ENCODE measurements at regions not wholly inside any gene's neighbourhood (a gene's known extent, or its start where the extent isn't known, plus 50 kb on each side); places are given as distances from the start of the nearest gene placed in this dataset.

DNA sequence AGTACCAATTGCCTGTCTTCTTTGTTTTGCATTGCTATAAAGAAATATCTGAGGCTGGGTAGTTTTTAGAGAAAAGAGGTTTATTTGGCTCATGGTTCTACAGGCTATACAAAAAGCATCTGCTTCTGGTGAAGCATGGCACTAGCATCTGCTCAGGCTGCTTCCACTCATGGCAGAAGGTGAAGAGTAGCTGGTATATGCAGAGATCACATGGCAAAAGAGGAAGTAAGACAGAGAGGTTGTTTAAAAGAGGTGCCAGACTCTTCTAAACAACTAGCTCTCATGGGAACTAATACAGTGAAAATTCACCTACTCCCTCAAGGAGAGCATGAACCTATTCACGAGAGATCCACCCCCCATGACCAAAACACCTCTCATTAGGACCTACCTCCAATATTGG, 56.7 kb upstream of the GUCA2B start:
- DNase-seq = no peak

DNA sequence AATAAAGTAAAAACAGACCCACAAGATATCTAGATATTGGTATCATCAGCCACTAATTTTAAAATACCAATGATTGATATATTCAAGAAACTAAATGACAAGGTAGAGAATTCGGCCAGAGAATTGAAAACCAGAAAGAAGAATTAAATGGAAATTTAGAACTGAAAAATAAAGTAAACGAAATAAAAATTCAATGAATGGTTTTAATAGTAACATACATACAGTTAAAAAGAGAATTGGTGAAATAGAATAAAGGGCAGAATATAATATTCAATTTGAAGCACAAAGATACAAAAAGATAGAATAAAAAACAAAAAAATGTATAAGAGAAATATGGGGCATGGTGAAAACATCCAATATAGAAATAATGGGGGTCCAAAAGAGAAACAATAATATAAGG, 64.0 kb upstream of the GUCA2B start:
- no peak for DNase-seq

DNA sequence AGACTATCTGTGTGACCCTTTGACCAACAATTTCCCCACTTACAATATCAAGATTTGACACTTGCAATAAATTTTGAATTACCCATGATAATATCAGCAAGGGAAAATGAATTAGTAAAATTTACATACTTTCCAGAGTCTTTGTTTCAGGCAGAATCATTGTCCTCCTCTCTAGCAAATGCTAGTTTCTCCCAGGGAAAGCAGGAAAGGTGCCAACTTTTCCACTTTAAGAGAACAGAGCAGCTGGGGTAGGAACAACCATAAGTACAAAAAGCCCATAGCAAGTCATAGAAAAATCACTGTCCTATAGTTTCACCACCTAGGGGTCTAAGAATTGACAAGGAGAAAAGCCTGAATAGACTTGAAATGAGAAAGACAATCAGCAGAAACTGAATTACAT, 67.1 kb upstream of the GUCA2B start:
- DNase-seq = no peak

DNA sequence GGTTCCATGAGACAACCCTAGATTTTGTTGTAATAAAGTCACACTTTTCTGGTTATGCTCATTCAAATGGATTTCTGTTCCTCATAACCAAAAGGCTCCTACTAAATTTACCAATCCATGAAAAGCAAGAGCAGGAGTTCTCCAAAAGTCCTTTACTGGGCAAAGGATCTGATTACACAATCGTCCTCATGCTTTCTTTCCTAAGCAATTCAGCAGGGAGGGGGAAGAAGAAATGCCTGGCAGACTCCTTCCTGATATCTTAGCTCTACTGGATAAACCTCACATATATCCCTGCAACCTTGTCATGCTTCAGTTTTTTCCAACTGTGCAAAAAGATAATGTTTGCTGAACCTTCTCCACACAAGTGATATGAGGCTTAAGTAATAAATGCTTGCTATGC, 67.6 kb upstream of the GUCA2B start:
- no peak for DNase-seq

DNA sequence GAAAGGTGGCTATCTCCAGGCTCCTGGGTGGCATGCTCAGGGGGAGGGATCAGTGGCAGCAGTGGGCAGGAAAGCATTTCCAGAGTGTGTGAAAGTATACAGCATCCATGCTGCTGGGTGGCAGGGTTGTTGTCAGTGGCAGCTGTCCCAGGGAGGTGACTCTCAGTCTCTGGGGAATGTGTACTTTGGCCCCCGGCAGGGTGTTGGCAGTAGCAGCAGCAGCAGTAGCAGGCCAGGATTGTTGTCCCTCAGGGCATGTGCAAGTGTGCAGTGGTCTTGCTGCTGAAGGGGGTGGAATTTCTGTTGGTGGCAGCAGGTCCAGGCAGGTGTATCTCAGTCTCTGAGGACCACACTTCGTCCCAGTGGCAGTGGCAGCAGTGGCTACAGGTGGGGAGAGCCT, 71.7 kb upstream of the GUCA2B start:
- no peak for DNase-seq

DNA sequence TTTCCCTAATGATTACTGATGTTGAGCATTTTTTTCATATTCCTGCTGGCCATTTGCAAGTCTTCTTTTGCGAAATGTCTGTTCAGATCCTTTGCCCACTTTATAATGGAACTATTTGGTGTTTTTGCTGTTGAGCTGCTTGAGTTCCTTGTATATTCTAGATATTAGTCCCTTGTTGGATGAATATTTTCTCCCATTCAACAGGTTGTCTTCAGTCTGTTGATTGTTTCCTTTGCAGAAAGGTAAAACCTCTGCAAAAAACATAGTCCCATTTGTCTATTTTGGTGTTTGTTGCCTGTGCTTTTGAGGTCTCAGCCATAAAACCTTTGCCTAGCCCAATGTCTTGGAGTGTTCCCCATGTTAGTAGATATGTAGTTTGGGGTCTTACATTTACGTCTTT, 78.0 kb upstream of the GUCA2B start:
- no peak for DNase-seq

DNA sequence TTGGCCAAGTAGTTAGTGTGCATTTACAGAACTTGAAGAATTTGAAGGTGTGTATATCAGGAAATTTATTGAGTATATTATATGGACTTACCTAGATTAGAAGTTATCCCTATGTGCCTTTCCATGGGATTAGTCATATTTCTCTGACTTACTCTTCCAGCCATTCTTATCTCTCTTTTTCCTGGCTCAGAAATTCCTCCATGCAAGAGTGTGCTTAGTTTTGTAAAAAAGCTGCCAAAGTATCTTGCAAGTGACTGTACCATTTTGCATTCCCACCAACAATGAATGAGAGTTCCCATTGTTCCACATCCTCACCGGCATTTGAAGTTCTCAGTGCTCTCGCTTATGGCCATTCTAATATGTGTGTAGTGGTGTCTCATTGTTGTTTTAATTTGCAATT, 82.2 kb upstream of the GUCA2B start:
- no peak for DNase-seq

DNA sequence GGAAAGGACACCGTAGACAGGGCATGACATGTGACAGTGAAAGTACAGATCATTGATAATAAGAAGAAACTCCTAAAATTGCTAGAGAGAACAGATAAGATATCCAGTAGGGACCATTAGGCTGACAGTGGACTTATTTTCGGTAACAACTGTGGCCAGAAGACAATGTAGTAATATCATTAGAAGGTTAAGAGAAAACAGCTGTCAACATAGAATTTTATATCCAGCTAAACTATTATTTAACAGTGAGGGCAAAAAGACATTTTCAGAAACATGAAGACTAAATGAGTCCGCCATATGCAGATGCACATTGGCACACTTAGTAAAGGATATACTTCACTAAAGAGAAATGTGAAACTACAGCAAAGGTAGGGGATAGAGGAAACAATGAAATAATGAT, 95.4 kb upstream of the GUCA2B start:
- no peak for DNase-seq

DNA sequence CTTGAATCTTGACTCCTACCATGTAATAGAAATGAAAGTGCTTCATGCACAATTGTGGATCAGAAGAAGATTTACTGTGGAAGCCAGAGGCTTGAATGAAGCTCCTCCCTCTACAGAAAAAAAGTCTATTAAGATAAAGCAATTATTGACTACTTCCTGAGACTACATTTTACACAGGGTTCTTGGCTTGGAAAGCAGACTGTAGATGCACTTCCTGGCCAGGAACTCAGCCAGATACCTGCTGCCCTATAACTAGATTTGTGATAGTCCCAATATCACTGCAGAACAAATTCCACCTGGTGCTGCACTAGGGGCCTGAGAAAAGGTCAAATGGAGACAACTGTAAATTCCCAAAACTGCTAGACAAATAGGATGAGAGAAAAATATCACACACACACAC, 96.8 kb upstream of the GUCA2B start:
- no peak for DNase-seq

DNA sequence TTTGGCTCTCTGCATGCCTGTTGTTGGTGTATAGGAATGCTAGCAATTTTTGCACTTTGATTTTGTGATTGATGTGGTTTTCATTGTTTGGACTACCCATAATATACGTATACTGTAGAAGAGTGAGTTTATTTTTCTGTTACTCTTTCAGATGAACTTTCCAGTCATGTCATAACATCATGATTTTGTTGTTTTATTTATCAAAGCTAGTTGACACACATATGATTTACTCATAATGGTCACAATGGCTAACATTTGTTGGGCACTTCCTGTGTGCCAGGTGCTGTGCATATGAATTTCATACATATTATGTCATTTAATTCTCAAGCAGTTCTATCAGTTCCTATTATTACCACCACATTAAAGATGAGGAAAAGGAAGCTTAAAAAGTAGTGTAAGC, 98.1 kb upstream of the GUCA2B start:
- DNase-seq = no peak

DNA sequence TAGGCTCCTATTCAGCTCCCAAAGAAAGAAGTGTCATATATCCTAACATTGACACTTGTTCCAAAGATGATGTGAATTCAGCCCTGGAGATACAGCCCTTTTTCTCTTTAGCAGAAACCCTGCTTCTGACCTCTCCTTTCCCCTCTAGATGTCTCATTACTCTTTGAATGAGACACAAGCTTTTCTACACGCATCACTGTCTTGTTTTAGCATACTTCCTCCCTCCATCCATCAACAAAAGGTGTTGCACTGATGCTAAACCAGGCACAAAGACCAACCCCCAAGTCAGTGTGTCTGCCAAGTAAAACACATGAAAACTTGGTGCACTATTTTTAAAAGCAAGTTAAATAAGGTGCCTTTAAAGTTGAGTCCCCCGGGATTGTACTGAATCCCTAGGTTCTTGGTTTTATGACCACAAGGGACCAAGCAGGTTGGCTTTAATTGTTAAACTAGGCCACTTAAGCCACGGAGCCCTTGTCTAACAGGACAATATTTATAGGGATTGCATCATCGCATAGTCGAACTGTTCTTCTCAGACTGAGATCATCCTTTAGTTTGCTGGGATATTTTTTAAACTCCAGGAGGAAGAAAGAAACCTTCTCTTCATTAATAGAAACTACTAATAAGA, 101.0 kb upstream of the GUCA2B start:
- DNase-seq = no peak

DNA sequence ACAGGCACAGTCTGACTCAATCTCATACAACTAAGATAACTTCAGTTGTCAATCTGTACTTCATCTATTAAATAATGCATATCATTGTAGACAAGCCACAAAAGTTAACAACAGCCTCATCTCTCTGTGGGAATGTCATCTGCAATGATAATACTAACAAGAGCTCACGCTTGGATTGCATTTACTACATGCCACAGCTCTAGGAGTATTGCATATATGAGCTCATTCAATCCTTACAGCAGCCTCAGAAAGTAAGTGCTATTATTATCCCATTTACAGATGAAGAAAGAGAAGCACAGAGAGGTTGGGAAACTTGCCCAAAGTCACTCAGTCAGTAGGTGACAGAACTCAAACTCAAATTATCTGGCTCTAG, 105.7 kb upstream of the GUCA2B start:
- no peak for DNase-seq

DNA sequence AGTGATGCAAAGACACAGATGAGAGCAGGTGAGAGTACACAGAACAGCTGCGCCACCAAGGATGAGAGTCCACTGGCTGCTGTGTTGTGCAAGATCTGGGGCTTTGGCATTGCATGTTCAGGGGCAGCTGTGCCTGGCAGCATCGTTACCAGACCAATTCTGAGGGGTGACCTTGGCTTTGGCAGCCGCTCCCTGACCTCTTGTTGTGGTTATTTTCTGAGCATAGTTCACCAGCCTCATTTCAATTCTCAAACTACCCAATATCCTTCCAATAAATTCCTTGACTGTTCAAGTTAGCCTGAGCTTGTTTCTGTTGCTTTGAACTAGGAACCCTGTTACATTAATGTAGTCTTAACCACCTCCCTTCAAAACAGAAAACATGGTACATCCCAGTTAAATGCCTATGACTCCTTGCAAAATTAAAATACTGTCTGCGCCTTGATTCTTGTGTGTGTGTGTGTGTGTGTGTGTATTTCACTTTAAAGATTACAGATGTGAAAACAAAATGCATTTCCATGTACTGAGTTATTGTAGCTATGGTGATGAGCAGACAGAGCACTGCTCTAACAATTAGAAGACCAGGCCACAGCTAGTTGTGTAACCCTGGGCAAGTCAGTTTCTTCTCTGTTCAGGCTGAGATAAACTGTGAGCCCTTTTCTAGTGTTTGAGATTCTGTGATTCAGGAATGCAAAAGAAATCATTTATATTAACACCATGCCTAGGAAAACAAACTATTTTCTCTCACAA, 106.3 kb upstream of the GUCA2B start:
- DNase-seq = no peak

DNA sequence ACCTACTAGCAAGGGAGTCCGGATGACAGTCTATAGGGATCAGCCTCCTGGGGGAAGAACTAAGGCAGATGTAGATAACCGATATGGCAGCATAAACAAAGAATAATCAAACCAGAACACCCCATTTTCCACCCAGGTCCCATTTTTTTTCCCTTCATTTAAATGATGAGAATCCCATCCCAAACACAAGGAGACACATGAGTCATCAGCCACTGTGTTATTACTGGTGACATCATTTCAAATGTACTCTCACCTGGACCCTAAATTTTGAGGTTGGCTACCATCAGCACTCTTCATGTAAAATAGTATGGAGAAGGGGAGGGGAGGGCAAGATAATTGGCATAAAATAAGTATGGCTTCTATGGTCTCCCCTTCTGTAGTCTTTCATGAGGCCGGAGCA, 108.9 kb upstream of the GUCA2B start:
- DNase-seq = no peak

DNA sequence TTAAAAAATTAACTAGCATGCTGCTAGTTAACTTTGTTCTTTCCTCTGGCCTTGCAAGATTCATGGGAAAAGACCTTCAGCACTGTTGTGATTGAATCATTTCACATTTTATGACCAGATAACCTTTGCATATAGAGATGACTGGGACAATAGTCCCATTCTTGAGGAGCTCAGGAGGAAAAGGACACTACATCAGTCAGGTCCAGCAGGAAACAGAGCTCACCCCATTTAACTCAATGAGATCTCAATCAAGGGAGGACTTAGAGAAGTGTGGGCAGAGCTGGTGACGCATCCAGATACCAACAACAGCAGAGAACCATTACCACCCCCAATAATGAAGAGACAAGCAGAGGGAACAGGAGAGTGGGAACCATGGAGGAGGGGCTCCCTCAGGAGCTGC, 109.4 kb upstream of the GUCA2B start:
- DNase-seq = no peak

DNA sequence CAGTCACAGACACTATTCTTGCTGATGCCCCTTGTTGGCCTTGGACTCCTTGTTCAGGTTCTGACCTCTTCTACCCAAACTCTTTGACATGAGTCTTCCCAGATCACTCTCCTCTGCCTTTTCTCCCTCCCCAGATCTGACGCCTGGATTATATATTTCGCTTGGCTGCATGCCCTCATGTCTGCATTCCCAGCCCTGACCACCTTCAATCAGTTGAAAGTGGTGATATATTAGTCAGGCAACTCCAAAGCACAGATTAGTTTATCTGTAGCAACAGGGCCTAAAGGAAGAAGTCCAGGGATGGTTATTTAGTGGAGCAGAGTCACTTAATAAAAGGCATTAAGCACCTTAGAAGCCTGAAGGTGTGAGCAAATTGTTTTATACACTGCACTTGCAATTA, 110.0 kb upstream of the GUCA2B start:
- no peak for DNase-seq

DNA sequence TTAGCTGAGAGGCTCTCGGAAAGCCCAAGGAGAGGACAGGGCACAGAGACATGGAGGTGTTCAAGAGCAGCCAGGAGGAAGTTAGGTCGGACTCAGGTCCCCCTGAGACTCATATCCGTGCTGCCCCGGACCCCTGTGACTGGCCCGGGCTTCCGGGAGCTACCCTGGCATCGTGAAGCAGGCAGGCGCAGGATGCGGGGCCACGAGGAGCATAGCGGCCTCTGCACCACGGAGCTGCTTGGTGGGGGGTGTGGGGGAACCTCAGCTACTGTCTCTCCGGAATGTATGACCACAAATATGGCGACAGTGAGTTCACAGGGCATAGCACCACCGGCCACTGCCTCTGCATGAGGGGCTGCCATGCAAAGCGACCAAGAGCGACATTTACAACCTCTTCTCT, 112.2 kb upstream of the GUCA2B start:
- DNase-seq = no peak

DNA sequence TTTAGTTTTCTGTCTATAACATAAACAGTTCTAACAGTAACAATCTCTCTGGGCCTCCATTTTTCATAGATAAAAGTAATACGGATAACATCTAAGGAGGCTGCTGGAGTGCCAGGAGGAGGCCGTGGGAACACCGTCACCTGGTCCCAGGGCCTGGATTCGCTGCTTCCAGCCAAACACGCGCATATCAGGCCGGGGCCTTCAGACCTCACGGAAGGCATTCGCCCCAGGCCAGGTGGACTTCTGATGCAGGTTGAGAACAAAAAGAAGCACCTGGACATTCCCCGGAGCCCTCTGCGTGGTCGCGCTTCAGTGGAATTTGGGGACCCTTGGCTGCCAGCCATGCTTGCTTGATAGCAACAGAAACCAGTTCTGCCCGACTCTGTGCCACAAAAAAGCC, 113.1 kb upstream of the GUCA2B start:
- DNase-seq = no peak

DNA sequence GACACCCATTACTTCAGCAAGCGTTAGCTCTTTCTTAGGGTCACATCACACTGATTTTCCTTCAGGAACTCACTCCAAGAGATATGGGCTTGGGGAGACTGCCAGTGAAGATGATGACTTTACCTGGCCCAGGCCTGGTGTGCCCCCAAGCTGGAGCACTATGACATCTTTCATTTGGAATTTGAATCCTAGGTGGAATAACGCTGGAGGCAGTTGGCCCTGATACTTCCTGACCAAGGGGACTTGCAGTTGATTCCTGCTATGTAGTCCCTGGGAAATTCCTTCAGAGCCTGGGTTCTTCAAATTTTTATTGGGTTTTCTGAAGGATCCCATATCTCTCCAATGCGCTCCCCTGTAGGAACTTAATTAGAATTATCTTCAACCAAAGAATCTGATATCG, 114.9 kb upstream of the GUCA2B start:
- DNase-seq = no peak

DNA sequence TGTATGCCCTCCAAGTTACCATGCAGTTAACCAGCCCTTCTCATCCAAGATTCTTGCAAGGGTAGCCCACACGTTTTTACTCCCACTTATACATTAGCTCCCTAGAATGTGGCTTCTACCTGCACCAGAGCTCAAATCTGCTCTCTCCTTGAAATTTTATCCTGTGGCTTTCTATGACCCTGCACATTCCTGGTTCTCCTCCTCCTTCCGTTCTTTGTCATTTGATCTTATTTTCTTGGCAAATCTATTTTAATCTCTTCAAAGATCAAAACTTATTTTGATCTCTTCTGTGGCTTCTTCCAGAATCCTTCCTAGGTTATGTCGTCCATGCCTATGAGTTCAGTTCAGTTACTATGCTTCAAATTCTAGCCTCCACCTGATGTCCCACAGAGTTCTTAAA, 115.6 kb upstream of the GUCA2B start:
- no peak for DNase-seq

DNA sequence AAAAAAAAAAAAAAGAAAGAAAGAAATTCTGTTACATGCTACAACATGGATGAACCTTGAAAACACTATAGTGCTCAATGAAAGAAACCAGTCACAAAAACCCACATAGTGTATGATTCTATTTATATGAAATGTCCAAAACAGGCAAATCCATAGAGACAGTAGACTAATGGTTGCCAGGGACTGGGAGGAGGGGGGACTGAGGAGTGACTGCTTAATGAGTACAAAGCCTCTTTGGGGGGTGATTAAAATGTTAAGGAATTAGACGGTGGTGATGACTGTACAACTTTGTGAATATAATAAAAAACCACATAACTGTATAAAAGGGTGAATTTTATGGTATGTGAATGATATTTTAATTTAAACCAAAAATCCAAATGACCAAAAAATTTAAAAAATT, 116.0 kb upstream of the GUCA2B start:
- no peak for DNase-seq

DNA sequence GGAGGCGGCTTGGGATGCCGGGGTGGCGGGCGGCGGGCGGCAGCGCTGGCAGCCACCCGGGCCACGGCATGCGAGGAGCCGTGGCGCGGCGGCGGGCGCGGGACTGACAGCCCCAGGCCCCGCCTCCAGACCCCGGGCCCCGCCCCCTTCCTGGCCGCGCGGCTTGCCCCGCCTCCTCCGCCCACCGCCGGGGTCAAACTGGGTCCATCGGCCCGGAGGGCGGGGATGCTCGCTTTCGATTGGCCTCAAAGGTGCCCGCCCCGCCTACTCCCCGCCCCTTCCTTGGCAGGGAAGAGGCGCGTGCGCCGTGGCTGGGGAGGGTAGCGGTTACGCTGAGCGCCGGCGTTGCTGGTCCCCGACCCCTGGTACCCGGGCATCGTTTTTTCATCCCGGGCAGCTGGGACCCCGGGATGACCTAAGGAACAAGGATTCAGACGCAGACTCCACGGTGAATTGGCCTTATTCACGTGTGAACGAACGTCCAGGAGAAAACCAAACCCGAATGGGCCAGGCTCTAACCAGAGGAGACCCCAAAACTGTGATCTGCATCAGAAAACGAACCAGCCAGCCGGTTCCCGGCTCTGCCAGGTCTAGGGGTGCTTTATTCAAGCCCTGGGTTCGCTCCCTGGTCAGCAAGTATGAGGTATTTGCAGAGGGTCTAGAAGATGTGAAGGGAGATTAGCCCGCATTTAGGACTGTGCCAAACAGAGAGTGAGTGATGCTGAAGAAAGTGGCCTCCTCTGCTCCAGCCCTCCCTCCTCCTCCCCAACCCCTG, 117.2 kb upstream of the GUCA2B start:
- DNase-seq = peak; percentile 93

DNA sequence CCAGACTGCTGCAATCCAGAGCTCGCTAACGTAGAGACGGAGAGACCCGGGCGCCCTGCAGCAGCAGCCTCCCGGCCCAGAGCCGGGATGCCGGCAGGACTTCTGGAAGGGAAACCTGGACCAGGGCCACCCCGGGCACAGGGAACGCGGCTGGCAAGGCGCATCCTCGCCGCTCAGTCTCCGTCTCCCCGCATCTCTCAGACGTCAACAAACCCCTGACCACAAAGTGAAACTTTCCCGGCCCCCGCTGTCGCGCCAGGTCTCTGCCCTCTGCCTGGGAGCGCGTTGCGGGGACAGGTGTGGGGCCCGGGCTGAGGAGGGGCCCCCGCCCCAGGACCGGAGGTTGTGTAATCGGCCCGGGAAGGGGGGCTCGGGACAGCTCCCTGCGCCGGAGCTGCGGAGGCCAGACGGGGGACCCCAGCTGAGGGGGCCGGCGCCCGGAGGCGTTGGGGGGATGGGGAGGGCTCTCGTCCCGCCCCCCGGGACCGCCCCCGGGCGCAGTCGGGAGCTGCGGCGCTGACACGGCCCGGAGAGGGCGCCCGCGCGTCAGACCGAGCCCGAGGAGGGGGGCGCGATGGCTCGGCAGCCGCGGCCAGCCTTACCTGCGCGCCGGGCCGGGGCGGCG, 116.6 kb upstream of the HIVEP3 start:
- DNase-seq = peak; percentile 80

DNA sequence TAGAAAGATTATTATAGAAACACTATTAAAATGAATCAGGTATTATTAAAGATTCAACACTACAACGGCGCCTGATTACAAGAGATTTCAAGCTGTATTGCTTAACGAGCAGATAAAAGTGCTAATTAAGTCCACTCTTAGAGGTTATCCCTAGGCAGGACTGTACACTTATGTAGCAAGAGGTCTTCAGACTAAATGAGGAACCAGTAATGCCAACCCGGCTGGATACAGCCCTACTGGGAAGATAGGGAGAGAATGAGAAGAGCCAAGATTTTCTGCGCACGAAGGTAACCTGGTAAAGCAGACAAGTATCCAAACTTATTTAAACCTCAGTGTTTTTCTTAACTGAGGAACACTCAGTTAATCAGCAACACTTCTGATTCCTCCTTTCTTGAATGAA, 115.7 kb upstream of the HIVEP3 start:
- no peak for DNase-seq
